ENCODE measurements at regions not wholly inside any gene's neighbourhood (a gene's known extent, or its start where the extent isn't known, plus 50 kb on each side); places are given as distances from the start of the nearest gene placed in this dataset.

DNA sequence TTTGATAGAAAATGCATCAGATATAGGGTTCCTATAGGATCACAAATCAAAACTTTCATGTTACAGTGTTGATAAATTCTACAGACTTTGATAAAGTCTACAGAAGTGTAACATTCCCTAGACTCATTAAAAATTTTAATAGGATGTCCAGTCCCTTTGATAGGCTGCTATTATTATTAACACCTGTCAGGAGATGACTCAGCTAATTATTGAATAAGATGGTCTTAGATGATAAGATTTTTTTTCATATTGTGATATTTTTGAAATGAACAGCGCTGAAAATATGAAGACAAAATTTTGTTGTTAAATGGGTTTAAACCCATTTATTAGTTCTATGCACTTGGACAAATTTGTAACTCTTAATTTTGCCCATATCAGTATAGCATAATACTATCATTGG is 356.8 kb upstream of the SLITRK1 start:
- no peak overlapping the region for H3K4me3 ChIP-seq (ENCODE audit: low read length, poor library complexity, severe bottlenecking)
- TF ChIP-seq, protein P1, sequence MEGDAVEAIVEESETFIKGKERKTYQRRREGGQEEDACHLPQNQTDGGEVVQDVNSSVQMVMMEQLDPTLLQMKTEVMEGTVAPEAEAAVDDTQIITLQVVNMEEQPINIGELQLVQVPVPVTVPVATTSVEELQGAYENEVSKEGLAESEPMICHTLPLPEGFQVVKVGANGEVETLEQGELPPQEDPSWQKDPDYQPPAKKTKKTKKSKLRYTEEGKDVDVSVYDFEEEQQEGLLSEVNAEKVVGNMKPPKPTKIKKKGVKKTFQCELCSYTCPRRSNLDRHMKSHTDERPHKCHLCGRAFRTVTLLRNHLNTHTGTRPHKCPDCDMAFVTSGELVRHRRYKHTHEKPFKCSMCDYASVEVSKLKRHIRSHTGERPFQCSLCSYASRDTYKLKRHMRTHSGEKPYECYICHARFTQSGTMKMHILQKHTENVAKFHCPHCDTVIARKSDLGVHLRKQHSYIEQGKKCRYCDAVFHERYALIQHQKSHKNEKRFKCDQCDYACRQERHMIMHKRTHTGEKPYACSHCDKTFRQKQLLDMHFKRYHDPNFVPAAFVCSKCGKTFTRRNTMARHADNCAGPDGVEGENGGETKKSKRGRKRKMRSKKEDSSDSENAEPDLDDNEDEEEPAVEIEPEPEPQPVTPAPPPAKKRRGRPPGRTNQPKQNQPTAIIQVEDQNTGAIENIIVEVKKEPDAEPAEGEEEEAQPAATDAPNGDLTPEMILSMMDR (conservative IDR thresholded peaks at IDR 0.05; ENCODE audit: low read length): no peak
- no peak for TF ChIP-seq EZH2phosphoT487 (IDR thresholded peaks at IDR 0.05; ENCODE audit: borderline replicate concordance)
- no peak overlapping the region for H2AFZ ChIP-seq (ENCODE audit: low read length)
- H3K9me2 ChIP-seq (replicated peaks; ENCODE audit: low read depth, low read length): no peaks in the 10 kb centered on the region
- no peaks in the 10 kb centered on the region for H3K79me2 ChIP-seq (ENCODE audit: insufficient read depth, low read length)
- H3K9me3 ChIP-seq (ENCODE audit: insufficient read depth, low read depth, low read length): 0 out of 2 replicates have a peak, but pooled peaks cover 2% of the 10 kb centered on the region
- H3K27me3 ChIP-seq (ENCODE audit: insufficient read depth, low read length, poor library complexity, severe bottlenecking): no peaks in the 10 kb centered on the region
- no peaks in the 10 kb centered on the region for H3K36me3 ChIP-seq (ENCODE audit: insufficient read depth, low read length)
- H3K4me1 ChIP-seq (ENCODE audit: insufficient read depth, low read length, poor library complexity, severe bottlenecking): no peaks in the 10 kb centered on the region
- H3K9ac ChIP-seq (ENCODE audit: low read depth, low read length, poor library complexity, severe bottlenecking): no peak overlapping the region
- no peak overlapping the region for H3K4me2 ChIP-seq (ENCODE audit: low read depth, low read length, poor library complexity, severe bottlenecking)
- no peaks in the 10 kb centered on the region for H4K20me1 ChIP-seq (ENCODE audit: insufficient read depth, low read length, poor library complexity, severe bottlenecking)
- no peaks in the 10 kb centered on the region for H3F3A ChIP-seq (ENCODE audit: low read depth)

DNA sequence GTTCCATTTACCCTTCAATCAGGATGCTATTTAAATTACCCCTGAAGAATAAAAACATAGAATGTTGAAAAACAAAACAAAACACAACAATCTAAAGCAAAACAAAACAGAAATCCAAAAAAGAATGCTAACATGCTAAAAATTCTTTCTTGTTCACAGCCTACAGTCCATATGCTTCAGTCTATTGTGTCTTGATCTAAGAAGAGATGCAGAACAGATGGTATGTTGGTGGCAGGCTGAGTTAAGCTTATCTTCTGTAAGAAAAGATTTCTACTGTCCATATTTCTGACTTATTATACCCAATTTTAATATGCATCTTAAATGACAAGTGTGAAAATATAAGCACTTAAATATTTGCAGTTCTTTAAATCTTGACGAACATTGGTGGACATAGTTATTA is 356.1 kb upstream of the SLITRK1 start:
- TF ChIP-seq, protein P1 (conservative IDR thresholded peaks at IDR 0.05; ENCODE audit: low read length): no peak
- Histone ChIP-seq H3K9me2 (replicated peaks; ENCODE audit: low read depth, low read length) (no peaks in the 10 kb centered on the region), H3K36me3 (ENCODE audit: insufficient read depth, low read length) (no peaks in the 10 kb centered on the region), H3K9me3 (ENCODE audit: insufficient read depth, low read depth, low read length) (0 out of 2 replicates have a peak, but pooled peaks cover 2% of the 10 kb centered on the region), H3K4me2 (ENCODE audit: low read depth, low read length, poor library complexity, severe bottlenecking) (no peak overlapping the region), H4K20me1 (ENCODE audit: insufficient read depth, low read length, poor library complexity, severe bottlenecking) (no peaks in the 10 kb centered on the region), H3F3A (ENCODE audit: low read depth) (no peaks in the 10 kb centered on the region), H3K4me1 (ENCODE audit: insufficient read depth, low read length, poor library complexity, severe bottlenecking) (no peaks in the 10 kb centered on the region), H3K79me2 (ENCODE audit: insufficient read depth, low read length) (no peaks in the 10 kb centered on the region), H3K9ac (ENCODE audit: low read depth, low read length, poor library complexity, severe bottlenecking) (no peak overlapping the region), H2AFZ (ENCODE audit: low read length) (no peak overlapping the region), H3K4me3 (ENCODE audit: low read length, poor library complexity, severe bottlenecking) (no peak overlapping the region), H3K27me3 (ENCODE audit: insufficient read depth, low read length, poor library complexity, severe bottlenecking) (no peaks in the 10 kb centered on the region)

DNA sequence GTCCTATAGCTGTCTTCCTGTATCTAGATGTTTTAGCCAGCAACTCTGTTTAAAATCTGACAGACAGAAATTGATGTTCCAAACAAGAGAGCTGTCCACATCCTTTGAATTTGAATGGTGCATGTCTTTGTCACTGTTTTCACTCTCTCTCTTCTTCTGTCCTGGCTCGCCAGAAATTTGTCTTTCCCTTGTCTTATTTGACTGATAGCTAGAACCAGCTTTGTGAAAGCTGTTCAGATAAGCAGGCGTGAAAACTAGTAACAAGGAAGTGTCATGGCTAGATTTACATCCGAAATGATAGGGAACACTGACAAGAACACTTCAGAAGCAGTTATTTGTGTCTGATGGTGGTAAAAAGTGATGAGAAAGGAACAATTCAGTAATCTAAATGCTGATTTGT is 354.9 kb upstream of the SLITRK1 start:
- no peaks in the 10 kb centered on the region for H3K9me2 ChIP-seq (replicated peaks; ENCODE audit: low read depth, low read length)
- no peak overlapping the region for H2AFZ ChIP-seq (ENCODE audit: low read length)
- no peaks in the 10 kb centered on the region for H3K79me2 ChIP-seq (ENCODE audit: insufficient read depth, low read length)
- H3K4me3 ChIP-seq (ENCODE audit: low read length, poor library complexity, severe bottlenecking): no peak overlapping the region
- H3K4me1 ChIP-seq (ENCODE audit: insufficient read depth, low read length, poor library complexity, severe bottlenecking): no peaks in the 10 kb centered on the region
- no peaks in the 10 kb centered on the region for H3K27me3 ChIP-seq (ENCODE audit: insufficient read depth, low read length, poor library complexity, severe bottlenecking)
- no peaks in the 10 kb centered on the region for H4K20me1 ChIP-seq (ENCODE audit: insufficient read depth, low read length, poor library complexity, severe bottlenecking)
- no peak for TF ChIP-seq EZH2phosphoT487 (IDR thresholded peaks at IDR 0.05; ENCODE audit: borderline replicate concordance)
- TF ChIP-seq, protein P1 (conservative IDR thresholded peaks at IDR 0.05; ENCODE audit: low read length): no peak
- no peak overlapping the region for H3K4me2 ChIP-seq (ENCODE audit: low read depth, low read length, poor library complexity, severe bottlenecking)
- no peak overlapping the region for H3K9ac ChIP-seq (ENCODE audit: low read depth, low read length, poor library complexity, severe bottlenecking)
- no peaks in the 10 kb centered on the region for H3K36me3 ChIP-seq (ENCODE audit: insufficient read depth, low read length)
- H3F3A ChIP-seq (ENCODE audit: low read depth): no peaks in the 10 kb centered on the region
- 0 out of 2 replicates have a peak, but pooled peaks cover 2% of the 10 kb centered on the region for H3K9me3 ChIP-seq (ENCODE audit: insufficient read depth, low read depth, low read length)
